ENCODE measurements at regions not wholly inside any gene's neighbourhood (a gene's known extent, or its start where the extent isn't known, plus 50 kb on each side); places are given as distances from the start of the nearest gene placed in this dataset.

GRCh38 chr15:98286831-98287230 is 326.3 kb downstream of the ARRDC4 start:
- no peak for TF ChIP-seq ARNTL (CRISPR knock-in tag; IDR thresholded peaks at IDR 0.05; ENCODE audit: borderline replicate concordance, low read depth)
- no peak for TF ChIP-seq PPARA (CRISPR knock-in tag; IDR thresholded peaks at IDR 0.05; ENCODE audit: borderline replicate concordance)
- TF ChIP-seq OSR1 (CRISPR knock-in tag; IDR thresholded peaks at IDR 0.05), result no peak
- no peak for TF ChIP-seq CREB5 (CRISPR knock-in tag; IDR thresholded peaks at IDR 0.05; ENCODE audit: low read depth)
- no peak for TF ChIP-seq TSHZ2 (CRISPR knock-in tag; IDR thresholded peaks at IDR 0.05)
